Smooth muscle cell (in vitro differentiated cells): ENCODE measurements at regions not wholly inside any gene's neighbourhood (a gene's known extent, or its start where the extent isn't known, plus 50 kb on each side); places are given as distances from the start of the nearest gene placed in this dataset.

Experiments used
- DNase-seq: peaks from one replicate; lab custom pipeline; 2025; ENCODE audit not compliant: unreplicated experiment; lab: John Stamatoyannopoulos, UW
- H2AFZ ChIP-seq: fragments of 200-600 bp; sonication (generic); 2 replicates; pipeline ENCODE4 v1.6.0; 2016; ENCODE audit warnings: antibody characterized with exemption, low read depth, mild to moderate bottlenecking
- H3F3A ChIP-seq: fragments of 200-600 bp; sonication (generic); 2 replicates; pipeline ENCODE4 v1.6.0; 2017; ENCODE audit warnings: antibody characterized with exemption, low read depth
- H3K27ac ChIP-seq: fragments of 200-600 bp; sonication (generic); 2 replicates; pipeline ENCODE4 v1.5.1; 2016; ENCODE audit warnings: low read depth, mild to moderate bottlenecking
- H3K27me3 ChIP-seq: fragments of 200-600 bp; sonication (generic); 2 replicates; pipeline ENCODE4 v1.6.1; 2016; ENCODE audit warnings: low read depth, mild to moderate bottlenecking
- H3K36me3 ChIP-seq: fragments of 200-600 bp; sonication (generic); 2 replicates; pipeline ENCODE4 v1.5.1; 2016; ENCODE audit warnings: low read depth
- H3K4me1 ChIP-seq: fragments of 200-600 bp; sonication (generic); 2 replicates; pipeline ENCODE4 v1.5.1; 2016; ENCODE audit warnings: low read depth
- H3K4me2 ChIP-seq: fragments of 200-600 bp; sonication (generic); 2 replicates; pipeline ENCODE4 v1.6.0; 2016; ENCODE audit warnings: mild to moderate bottlenecking
- H3K4me3 ChIP-seq: fragments of 200-600 bp; sonication (generic); 2 replicates; pipeline ENCODE4 v1.5.1; 2016; ENCODE audit warnings: mild to moderate bottlenecking
- H3K79me2 ChIP-seq: fragments of 200-600 bp; sonication (generic); 2 replicates; pipeline ENCODE4 v1.6.0; 2016; ENCODE audit warnings: low read depth, mild to moderate bottlenecking
- H3K9ac ChIP-seq: fragments of 200-600 bp; sonication (generic); 2 replicates; pipeline ENCODE4 v1.6.0; 2016; ENCODE audit warnings: low read depth
- H3K9me3 ChIP-seq: fragments of 200-600 bp; sonication (generic); replicated peaks from 2 replicates; pipeline ENCODE4 v1.5.1; 2016; ENCODE audit warnings: low read depth
- H4K20me1 ChIP-seq: fragments of 200-600 bp; sonication (generic); 2 replicates; pipeline ENCODE4 v1.6.0; 2016; ENCODE audit warnings: low read depth
- CTCF ChIP-seq: fragments of 200-600 bp; sonication (generic); IDR thresholded peaks from 2 replicates; pipeline ENCODE4 v1.5.1; 2017; ENCODE audit warnings: borderline replicate concordance, mild to moderate bottlenecking, antibody characterized with exemption; ENCODE audit not compliant: insufficient read depth, poor library complexity, severe bottlenecking
- WGBS: methylation state at CpG from one replicate; pipeline ENCODE4 v1.1.7; 2016; ENCODE audit warnings: low lambda C conversion rate; 5-methylcytosine and 5-hydroxymethylcytosine counted together

- H3K4me3 ChIP-seq, result no peak overlapping the region
- no peak overlapping the region for H3K9ac ChIP-seq
- no peak overlapping the region for H2AFZ ChIP-seq
- no peaks in the 10 kb centered on the region for H4K20me1 ChIP-seq
- TF ChIP-seq CTCF, result no peak
- no peak overlapping the region for H3K4me2 ChIP-seq
- no peak for DNase-seq
- no peaks in the 10 kb centered on the region for H3F3A ChIP-seq
- H3K79me2 ChIP-seq, result no peaks in the 10 kb centered on the region
- WGBS, result 95% methylated on average over 2 of the region's 2 CpGs
- H3K9me3 ChIP-seq, result no peaks in the 10 kb centered on the region
- H3K27ac ChIP-seq, result no peak overlapping the region
- no peaks in the 10 kb centered on the region for H3K27me3 ChIP-seq
- H3K36me3 ChIP-seq, result no peaks in the 10 kb centered on the region
- peaks cover 10% of the 10 kb centered on the region for H3K4me1 ChIP-seq
Measured at GRCh38 chr12:87272851-87273250, 756.4 kb downstream of the C12orf50 start.

GRCh38 chr12:87270919-87271318, 758.3 kb downstream of the C12orf50 start:
- no peaks in the 10 kb centered on the region for H3K27me3 ChIP-seq
- peak overlapping the region; percentile 53 for H3K4me2 ChIP-seq
- no peak overlapping the region for H3K27ac ChIP-seq
- TF ChIP-seq CTCF, result no peak
- no peaks in the 10 kb centered on the region for H3K79me2 ChIP-seq
- no peak for DNase-seq
- H3K9ac ChIP-seq, result no peak overlapping the region
- H3K4me1 ChIP-seq, result peaks cover 10% of the 10 kb centered on the region
- peak overlapping the region; percentile 67 for H2AFZ ChIP-seq
- H3F3A ChIP-seq, result no peaks in the 10 kb centered on the region
- WGBS, result 44% methylated on average over 3 of the region's 3 CpGs
- no peaks in the 10 kb centered on the region for H3K9me3 ChIP-seq
- no peaks in the 10 kb centered on the region for H4K20me1 ChIP-seq
- H3K36me3 ChIP-seq, result no peaks in the 10 kb centered on the region
- H3K4me3 ChIP-seq, result no peak overlapping the region

DNA sequence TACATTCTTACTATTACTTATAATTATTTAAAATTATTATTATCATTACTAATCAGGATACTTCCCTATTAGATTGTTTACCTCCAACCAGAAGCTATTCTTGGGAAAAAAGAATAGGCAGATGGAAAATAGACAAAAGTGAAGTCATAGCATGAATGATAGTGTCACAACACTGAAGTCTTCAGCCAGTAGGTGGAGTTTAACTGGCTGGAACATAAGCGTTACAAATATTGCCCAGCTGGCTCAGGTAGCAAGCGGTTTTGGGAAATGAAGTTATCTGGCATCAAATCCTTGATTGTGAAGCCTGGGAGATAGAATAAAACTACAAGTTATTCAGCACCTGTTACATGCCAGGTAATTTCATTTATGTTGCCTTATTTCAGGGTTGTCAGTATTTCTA, 762.9 kb downstream of the C12orf50 start:
- Histone ChIP-seq H3K27me3 (no peaks in the 10 kb centered on the region), H3K36me3 (no peaks in the 10 kb centered on the region), H3K4me3 (no peak overlapping the region), H3K27ac (no peak overlapping the region), H3K79me2 (no peaks in the 10 kb centered on the region), H3F3A (no peaks in the 10 kb centered on the region), H3K4me1 (peaks cover 7% of the 10 kb centered on the region), H4K20me1 (no peaks in the 10 kb centered on the region), H3K4me2 (no peak overlapping the region), H3K9me3 (no peaks in the 10 kb centered on the region), H2AFZ (no peak overlapping the region), H3K9ac (no peak overlapping the region)
- DNase-seq, result no peak
- WGBS, result 78% methylated on average over 2 of the region's 2 CpGs
- peak; percentile 14 for TF ChIP-seq CTCF

DNA sequence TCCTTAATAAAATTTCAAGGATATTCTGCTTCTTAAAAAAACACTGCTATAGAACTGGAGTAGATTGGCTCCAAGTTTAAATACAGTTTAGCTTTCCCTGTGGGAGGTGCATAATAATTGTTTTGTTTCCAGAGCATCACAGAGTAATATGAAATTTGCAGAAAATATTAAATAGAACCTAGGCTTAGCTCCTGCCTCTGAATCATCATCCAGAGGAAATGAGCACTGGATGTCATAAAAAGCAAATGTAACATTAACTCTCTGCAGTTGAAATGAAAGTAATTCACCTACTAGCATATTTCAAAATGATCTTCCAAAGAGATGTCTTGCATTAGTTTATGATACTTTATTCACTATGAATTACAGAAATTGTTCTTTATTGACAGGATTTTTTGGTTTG, 769.8 kb downstream of the C12orf50 start:
- Histone ChIP-seq H3K4me3 (no peak overlapping the region), H2AFZ (no peak overlapping the region), H3K79me2 (no peaks in the 10 kb centered on the region), H3K27ac (no peak overlapping the region), H3K4me1 (no peaks in the 10 kb centered on the region), H3K36me3 (no peaks in the 10 kb centered on the region), H3K9me3 (no peaks in the 10 kb centered on the region), H3K9ac (no peak overlapping the region), H3K27me3 (no peaks in the 10 kb centered on the region), H3F3A (no peaks in the 10 kb centered on the region), H4K20me1 (no peaks in the 10 kb centered on the region), H3K4me2 (no peak overlapping the region)
- no peak for DNase-seq
- TF ChIP-seq CTCF, result no peak
